NT2/D1 (cell line): ENCODE measurements at regions not wholly inside any gene's neighbourhood (a gene's known extent, or its start where the extent isn't known, plus 50 kb on each side); places are given as distances from the start of the nearest gene placed in this dataset.

Experiments used
- DNase-seq: peaks from one replicate; pipeline ENCODE4 v3.0.0-alpha.2; 2011; ENCODE audit warnings: low read depth, low spot score
- H3K27me3 ChIP-seq: 2 replicates; pipeline ENCODE4 v1.6.0; 2011; ENCODE audit warnings: mild to moderate bottlenecking; ENCODE audit not compliant: insufficient read length, insufficient read depth
- H3K36me3 ChIP-seq: 2 replicates; pipeline ENCODE4 v1.6.1; 2011; ENCODE audit warnings: mild to moderate bottlenecking, low read length, mixed read lengths; ENCODE audit not compliant: insufficient read depth, insufficient read length
- H3K4me1 ChIP-seq: 2 replicates; pipeline ENCODE4 v1.5.1; 2011; ENCODE audit not compliant: insufficient read depth, insufficient read length
- H3K4me3 ChIP-seq: 2 replicates; pipeline ENCODE4 v1.5.1; 2011; ENCODE audit warnings: low read depth; ENCODE audit not compliant: insufficient read length
- H3K9ac ChIP-seq: 2 replicates; pipeline ENCODE4 v1.6.0; 2011; ENCODE audit warnings: low read depth; ENCODE audit not compliant: insufficient read length
- H3K9me3 ChIP-seq: 2 replicates; pipeline ENCODE4 v1.5.1; 2011; ENCODE audit warnings: mild to moderate bottlenecking, low read length; ENCODE audit not compliant: insufficient read depth
- SUZ12 ChIP-seq: IDR thresholded peaks from 2 replicates; pipeline ENCODE4 v1.6.1; 2011; ENCODE audit not compliant: insufficient read length, insufficient read depth; ENCODE audit errors: extremely low read depth
- YY1 ChIP-seq: IDR thresholded peaks from 2 replicates; pipeline ENCODE4 v1.6.1; 2011; ENCODE audit not compliant: insufficient read length, insufficient read depth
- ZNF274 ChIP-seq: IDR thresholded peaks from 2 replicates; pipeline ENCODE4 v1.6.1; 2011; ENCODE audit warnings: mild to moderate bottlenecking, low read depth, low read length

DNA sequence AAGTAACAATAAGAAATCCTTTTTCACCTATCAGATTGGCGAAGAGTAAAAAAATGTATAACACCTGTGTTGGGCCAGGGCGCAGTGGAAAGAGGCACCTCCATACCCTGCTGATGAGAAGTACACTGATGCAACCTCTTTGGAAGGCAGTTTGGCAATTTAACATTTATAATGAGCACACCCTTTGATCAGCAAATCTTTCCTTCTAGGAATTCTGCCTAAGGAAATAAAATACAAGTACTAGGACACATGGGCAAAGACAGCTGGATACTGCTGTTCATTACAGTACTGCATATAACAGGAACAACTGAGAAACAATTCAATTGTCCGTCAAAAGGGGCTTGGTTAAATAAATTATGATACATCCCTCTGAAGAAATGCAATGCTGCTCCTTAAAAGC is 110.1 kb downstream of the RPL27A start:
- no peak for DNase-seq
- Histone ChIP-seq H3K4me1 (no peaks in the 10 kb centered on the region), H3K9ac (no peak overlapping the region), H3K4me3 (no peak overlapping the region), H3K36me3 (peaks cover 11% of the 10 kb centered on the region), H3K9me3 (no peaks in the 10 kb centered on the region), H3K27me3 (no peaks in the 10 kb centered on the region)
- TF ChIP-seq SUZ12 (no peak), YY1 (no peak), ZNF274 (no peak)

DNA sequence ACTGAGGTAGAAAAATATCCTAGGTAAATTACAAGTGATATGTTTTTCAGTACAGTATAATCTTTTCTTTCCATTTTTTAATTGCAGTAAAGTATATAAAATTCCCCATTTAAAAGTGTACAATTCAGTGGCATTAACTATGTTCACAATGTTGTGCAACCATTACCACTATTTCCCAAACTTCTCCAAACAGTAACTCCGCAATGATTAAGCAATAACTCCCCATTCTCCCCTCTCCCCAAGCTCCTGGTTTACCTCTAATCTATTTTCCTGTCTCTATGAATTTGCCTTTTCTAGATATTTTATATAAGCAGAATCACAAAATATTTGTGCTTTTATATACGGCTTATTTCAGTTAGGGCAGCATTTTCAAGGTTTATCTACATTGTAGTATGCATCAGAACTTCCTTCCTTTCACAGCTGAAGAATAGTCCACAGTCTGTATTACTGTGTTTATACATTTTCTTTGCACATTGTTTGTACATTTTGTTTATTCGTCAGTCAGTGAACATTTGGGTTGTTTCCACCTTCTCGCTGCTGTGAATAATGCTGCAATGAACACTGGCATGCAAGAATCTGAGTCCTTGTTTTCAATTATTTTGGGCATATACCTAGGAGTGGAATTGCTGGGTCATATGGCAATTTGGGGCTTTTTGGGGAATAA is 110.7 kb downstream of the RPL27A start:
- no peak overlapping the region for H3K4me3 ChIP-seq
- no peak for TF ChIP-seq ZNF274
- TF ChIP-seq YY1, result no peak
- TF ChIP-seq SUZ12, result no peak
- H3K4me1 ChIP-seq, result no peaks in the 10 kb centered on the region
- no peaks in the 10 kb centered on the region for H3K9me3 ChIP-seq
- no peak overlapping the region for H3K9ac ChIP-seq
- H3K27me3 ChIP-seq, result no peaks in the 10 kb centered on the region
- no peak for DNase-seq
- H3K36me3 ChIP-seq, result peaks cover 11% of the 10 kb centered on the region

DNA sequence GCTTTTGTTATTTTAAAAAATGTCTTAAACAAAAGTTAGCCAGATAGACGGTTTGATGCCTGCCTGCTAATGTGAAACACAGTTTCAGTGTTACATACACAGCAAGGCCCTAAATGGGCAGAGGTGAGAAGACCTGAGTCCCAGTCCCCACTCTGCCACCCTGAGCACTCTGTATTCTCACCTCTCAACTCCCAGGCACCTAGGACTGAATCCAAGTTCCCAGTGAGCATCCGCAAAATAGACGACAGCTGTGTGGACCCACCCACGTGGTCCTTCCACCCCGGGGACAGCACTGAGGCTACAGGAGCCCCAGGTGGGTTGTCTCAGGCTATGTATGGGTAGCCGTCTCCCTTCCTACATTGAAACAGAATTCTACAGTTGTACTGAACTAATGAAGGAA is 111.5 kb downstream of the RPL27A start:
- no peaks in the 10 kb centered on the region for H3K9me3 ChIP-seq
- TF ChIP-seq YY1 (no peak), ZNF274 (no peak), SUZ12 (no peak)
- H3K27me3 ChIP-seq, result no peaks in the 10 kb centered on the region
- H3K36me3 ChIP-seq, result peaks cover 13% of the 10 kb centered on the region
- no peaks in the 10 kb centered on the region for H3K4me1 ChIP-seq
- no peak overlapping the region for H3K4me3 ChIP-seq
- H3K9ac ChIP-seq, result no peak overlapping the region
- no peak for DNase-seq

DNA sequence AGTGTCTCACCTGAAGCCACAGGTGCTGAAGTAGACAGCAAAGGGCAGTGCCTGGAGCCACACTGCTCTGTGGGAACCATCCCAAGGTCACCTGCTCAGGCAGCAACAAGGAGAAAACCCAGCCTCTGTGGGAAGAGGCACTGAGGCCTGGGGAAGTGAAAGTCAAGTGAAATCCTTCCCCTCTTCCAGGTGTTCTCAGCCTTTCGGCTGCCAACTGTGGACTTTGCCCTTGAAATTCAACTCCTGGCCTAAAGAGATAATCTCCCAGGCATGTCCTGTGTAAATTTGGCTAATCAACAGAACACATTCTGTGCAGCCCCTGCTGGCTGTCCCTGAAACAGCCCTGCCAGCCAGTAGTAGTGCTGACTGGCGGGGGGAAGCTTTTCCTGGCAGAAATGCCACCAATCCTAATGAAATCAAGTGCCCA is 112.1 kb downstream of the RPL27A start:
- H3K9me3 ChIP-seq, result no peaks in the 10 kb centered on the region
- no peaks in the 10 kb centered on the region for H3K27me3 ChIP-seq
- no peak for DNase-seq
- TF ChIP-seq YY1, result no peak
- TF ChIP-seq SUZ12, result no peak
- no peak for TF ChIP-seq ZNF274
- no peak overlapping the region for H3K4me3 ChIP-seq
- H3K36me3 ChIP-seq, result peaks cover 18% of the 10 kb centered on the region
- H3K4me1 ChIP-seq, result no peaks in the 10 kb centered on the region
- no peak overlapping the region for H3K9ac ChIP-seq

DNA sequence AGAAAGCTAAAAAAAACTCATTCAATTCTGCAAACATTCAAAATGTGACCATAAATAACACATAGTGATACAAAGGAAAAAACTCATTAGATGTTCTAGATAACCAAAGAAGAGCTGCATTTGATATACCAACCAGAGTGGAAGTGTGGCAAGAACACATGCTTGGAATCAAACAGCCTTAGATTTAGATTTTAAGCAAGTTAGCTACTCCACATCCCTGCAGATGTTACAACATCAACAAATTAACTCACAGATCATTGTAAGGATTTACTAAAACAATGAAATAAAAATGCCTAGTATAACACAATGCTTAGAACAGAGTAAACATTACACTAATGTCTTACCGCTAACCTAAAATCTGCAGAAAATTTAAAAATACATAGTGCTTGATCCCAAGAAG is 114.0 kb upstream of the AKIP1 start:
- H3K27me3 ChIP-seq, result no peaks in the 10 kb centered on the region
- H3K9me3 ChIP-seq, result no peaks in the 10 kb centered on the region
- H3K4me1 ChIP-seq, result no peaks in the 10 kb centered on the region
- DNase-seq, result no peak
- no peak overlapping the region for H3K4me3 ChIP-seq
- H3K9ac ChIP-seq, result no peak overlapping the region
- H3K36me3 ChIP-seq, result peaks cover 24% of the 10 kb centered on the region
- TF ChIP-seq ZNF274 (no peak), YY1 (no peak)

DNA sequence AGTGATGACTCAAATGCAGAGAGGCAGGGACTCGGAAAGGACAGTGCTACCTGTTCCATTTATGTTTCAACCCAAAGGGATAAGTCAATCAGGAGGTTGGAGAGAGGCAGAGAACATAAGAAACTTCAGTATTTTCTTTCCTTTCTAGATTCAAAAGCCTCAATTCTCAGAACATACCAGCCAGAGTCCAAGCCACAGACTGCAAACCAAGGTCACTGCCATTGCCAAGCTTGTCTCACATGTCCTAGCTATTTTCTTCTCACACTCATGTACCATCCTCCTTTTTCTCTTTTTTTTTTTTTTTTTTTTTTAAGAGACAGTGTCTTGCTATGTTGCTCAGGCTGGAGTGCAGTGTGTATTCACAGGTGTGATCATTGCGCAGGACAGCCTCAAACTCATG is 111.7 kb upstream of the AKIP1 start:
- Histone ChIP-seq H3K9ac (no peak overlapping the region), H3K27me3 (no peaks in the 10 kb centered on the region), H3K9me3 (no peaks in the 10 kb centered on the region), H3K36me3 (peaks cover 30% of the 10 kb centered on the region), H3K4me1 (no peaks in the 10 kb centered on the region), H3K4me3 (no peak overlapping the region)
- no peak for DNase-seq
- TF ChIP-seq ZNF274 (no peak), SUZ12 (no peak), YY1 (no peak)

DNA sequence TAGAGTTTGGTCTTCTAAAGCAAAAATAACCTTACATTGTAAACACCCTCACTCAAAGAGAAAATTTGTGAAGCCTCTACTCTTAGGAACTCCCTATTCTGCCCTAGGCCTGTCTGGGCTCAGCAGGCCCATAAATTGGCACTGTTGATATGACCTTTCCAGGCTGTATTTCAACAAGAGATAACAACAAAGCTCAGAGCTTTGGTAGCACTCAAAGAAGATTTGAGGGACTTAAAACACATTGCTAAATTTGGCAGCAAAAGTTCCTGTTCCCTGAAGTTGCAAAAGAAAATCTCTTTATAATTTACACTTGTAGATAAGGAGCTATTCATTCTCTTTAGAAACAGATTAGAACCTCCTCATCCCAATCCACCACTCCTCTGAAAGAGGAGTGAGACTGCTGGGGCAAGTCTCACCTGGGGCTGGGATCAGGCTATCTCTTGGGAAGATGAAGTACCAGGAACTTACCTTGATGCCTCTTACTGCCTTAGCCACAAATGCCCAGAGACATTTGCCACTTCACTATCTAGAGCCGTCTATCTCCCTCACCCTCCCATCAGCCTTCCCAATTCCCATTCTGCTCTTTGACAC is 110.4 kb upstream of the AKIP1 start:
- Histone ChIP-seq H3K36me3 (peaks cover 23% of the 10 kb centered on the region), H3K4me1 (no peaks in the 10 kb centered on the region)

More for the DNA sequence above, 110.4 kb upstream of the AKIP1 start:
- H3K27me3 ChIP-seq, result no peaks in the 10 kb centered on the region
- H3K9ac ChIP-seq, result no peak overlapping the region
- H3K4me3 ChIP-seq, result no peak overlapping the region
- H3K9me3 ChIP-seq, result no peaks in the 10 kb centered on the region
- no peak for DNase-seq
- TF ChIP-seq YY1, result no peak
- TF ChIP-seq ZNF274, result no peak
- no peak for TF ChIP-seq SUZ12
